RWPE2 (cell line): ENCODE measurements at regions not wholly inside any gene's neighbourhood (a gene's known extent, or its start where the extent isn't known, plus 50 kb on each side); places are given as distances from the start of the nearest gene placed in this dataset.

ENCODE experiments used
- ATAC-seq: fragments of 200-7000 bp; cut with Tn5 transposase; 3 replicates; pipeline ENCODE4 v1.9.1; 2021; ENCODE audit warnings: low read depth
- DNase-seq: peaks from one replicate; pipeline ENCODE4 v3.0.0-alpha.2; 2020; ENCODE audit warnings: low spot score
- H3K27ac ChIP-seq: fragments of 450-650 bp; 2 replicates; pipeline ENCODE4 v1.5.1; 2017; ENCODE audit warnings: mild to moderate bottlenecking; ENCODE audit not compliant: poor library complexity, severe bottlenecking
- H3K27me3 ChIP-seq: fragments of 250-450 bp; sonication (Bioruptor Pico); 2 replicates; pipeline ENCODE4 v1.5.1; 2021; ENCODE audit warnings: mild to moderate bottlenecking, moderate library complexity; ENCODE audit not compliant: insufficient read depth, poor library complexity, severe bottlenecking
- H3K36me3 ChIP-seq: fragments of 250-450 bp; sonication (Bioruptor Pico); 2 replicates; pipeline ENCODE4 v1.5.1; 2020; ENCODE audit warnings: low read depth, mild to moderate bottlenecking, moderate library complexity
- H3K4me1 ChIP-seq: fragments of 250-450 bp; sonication (Bioruptor Pico); 2 replicates; pipeline ENCODE4 v1.5.1; 2021; ENCODE audit warnings: mild to moderate bottlenecking, moderate library complexity; ENCODE audit not compliant: insufficient read depth, poor library complexity, severe bottlenecking
- H3K4me3 ChIP-seq: fragments of 250-450 bp; sonication (Bioruptor Pico); 2 replicates; pipeline ENCODE4 v1.5.1; 2021; ENCODE audit warnings: mild to moderate bottlenecking, moderate library complexity; ENCODE audit not compliant: severe bottlenecking
- H3K9me3 ChIP-seq: fragments of 250-450 bp; sonication (Bioruptor Pico); 2 replicates; pipeline ENCODE4 v1.5.1; 2021; ENCODE audit warnings: mild to moderate bottlenecking, moderate library complexity; ENCODE audit not compliant: severe bottlenecking
- CTCF ChIP-seq: fragments of 450-650 bp; IDR thresholded peaks from one replicate; pipeline ENCODE4 v1.5.1; 2017; ENCODE audit warnings: mild to moderate bottlenecking, moderate library complexity; ENCODE audit not compliant: poor library complexity, severe bottlenecking

- Histone ChIP-seq H3K4me1 (no peaks in the 10 kb centered on the region), H3K27ac (no peak overlapping the region), H3K9me3 (no peaks in the 10 kb centered on the region), H3K27me3 (no peaks in the 10 kb centered on the region), H3K4me3 (no peak overlapping the region), H3K36me3 (no peaks in the 10 kb centered on the region)
- no peak for ATAC-seq
- DNase-seq, result no peak
- no peak for TF ChIP-seq CTCF
These were observed 136.4 kb upstream of the CRBN start for GRCh38 chr3:3315846-3316245.

GRCh38 chr3:3309887-3310286, 130.4 kb upstream of the CRBN start:
- Histone ChIP-seq H3K4me1 (no peaks in the 10 kb centered on the region), H3K27me3 (no peaks in the 10 kb centered on the region), H3K36me3 (no peaks in the 10 kb centered on the region), H3K9me3 (no peaks in the 10 kb centered on the region), H3K4me3 (no peak overlapping the region), H3K27ac (no peak overlapping the region)
- TF ChIP-seq CTCF, result no peak
- ATAC-seq (no peak), DNase-seq (no peak)

- DNase-seq, result no peak
- Histone ChIP-seq H3K4me1 (no peaks in the 10 kb centered on the region), H3K27me3 (no peaks in the 10 kb centered on the region), H3K4me3 (no peak overlapping the region), H3K27ac (no peak overlapping the region), H3K9me3 (no peaks in the 10 kb centered on the region), H3K36me3 (no peaks in the 10 kb centered on the region)
- ATAC-seq, result no peak
- no peak for TF ChIP-seq CTCF
These were observed 129.3 kb upstream of the CRBN start for GRCh38 chr3:3308809-3309208.

GRCh38 chr3:3307491-3307890, 128.0 kb upstream of the CRBN start:
- ATAC-seq, result no peak
- Histone ChIP-seq H3K4me3 (no peak overlapping the region), H3K4me1 (no peaks in the 10 kb centered on the region), H3K27me3 (no peaks in the 10 kb centered on the region), H3K9me3 (no peaks in the 10 kb centered on the region), H3K36me3 (no peaks in the 10 kb centered on the region), H3K27ac (no peak overlapping the region)
- no peak for DNase-seq
- TF ChIP-seq CTCF, result no peak

- H3K4me3 ChIP-seq, result no peak overlapping the region
- no peaks in the 10 kb centered on the region for H3K9me3 ChIP-seq
- TF ChIP-seq CTCF, result no peak
- no peaks in the 10 kb centered on the region for H3K36me3 ChIP-seq
- no peak overlapping the region for H3K27ac ChIP-seq
- H3K4me1 ChIP-seq, result no peaks in the 10 kb centered on the region
- ATAC-seq (no peak), DNase-seq (no peak)
- H3K27me3 ChIP-seq, result no peaks in the 10 kb centered on the region
These were observed 126.3 kb upstream of the CRBN start for GRCh38 chr3:3305841-3306240.
